ENCODE measurements at regions not wholly inside any gene's neighbourhood (a gene's known extent, or its start where the extent isn't known, plus 50 kb on each side); places are given as distances from the start of the nearest gene placed in this dataset.
A peak's percentile ranks its signal among the peaks of the same experiment; 100 is the strongest.

DNA sequence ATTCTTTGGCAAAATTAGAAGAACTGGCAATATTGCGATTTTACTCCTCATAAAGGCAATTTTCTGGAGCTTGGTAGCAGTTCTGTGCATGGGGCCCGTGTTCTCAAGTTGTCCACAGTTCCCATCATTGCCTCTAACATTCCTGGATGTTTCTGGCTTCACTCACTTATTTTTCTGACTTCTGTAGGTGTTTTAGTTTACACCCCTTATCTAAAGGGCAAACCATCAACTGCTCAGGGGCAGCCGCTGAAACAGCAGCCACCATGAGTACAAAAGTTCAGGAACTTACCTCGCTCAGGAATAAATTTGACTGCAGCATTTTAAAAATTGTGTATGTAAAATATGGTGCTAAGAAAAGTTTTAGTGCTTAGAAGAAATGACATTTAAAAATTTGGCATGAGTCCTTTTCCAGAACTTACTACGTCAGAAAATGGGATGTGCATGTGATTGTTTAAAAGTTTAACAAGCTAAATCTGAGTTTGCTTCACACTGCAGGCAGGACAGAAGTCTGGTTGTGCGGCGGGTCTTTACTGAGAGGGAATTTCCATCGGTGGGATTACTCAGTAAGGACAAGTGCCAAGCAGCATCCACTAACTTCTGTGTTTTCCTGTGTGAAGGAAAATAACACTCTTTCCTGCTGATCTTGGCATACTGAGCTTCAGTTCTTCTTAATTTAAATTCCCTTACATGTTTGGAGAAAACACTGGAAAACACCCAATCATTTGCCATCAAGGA, 261.7 kb downstream of the MAT2B start:
- H3K27ac ChIP-seq (ENCODE audit: low read depth, low read length): no peak overlapping the region
- H3K4me3 ChIP-seq (ENCODE audit: insufficient read depth, low read length): no peak overlapping the region
- peaks cover 3% of the 10 kb centered on the region for H3K4me1 ChIP-seq (ENCODE audit: insufficient read depth, low read length)
- peak overlapping the region; percentile 4 for H2AFZ ChIP-seq (ENCODE audit: low read length)
- no peaks in the 10 kb centered on the region for H3K79me2 ChIP-seq (ENCODE audit: insufficient read depth, low read length)
- H3K9me3 ChIP-seq (ENCODE audit: low read depth, low read length): no peaks in the 10 kb centered on the region
- no peaks in the 10 kb centered on the region for H3K36me3 ChIP-seq (ENCODE audit: insufficient read depth, low read length)
- H4K20me1 ChIP-seq (ENCODE audit: insufficient read depth, low read length): no peaks in the 10 kb centered on the region
- DNase-seq (ENCODE audit: insufficient read length, low spot score, missing footprints): no peak
- H3K27me3 ChIP-seq (ENCODE audit: insufficient read depth, low read length): peaks cover 6% of the 10 kb centered on the region
- TF ChIP-seq, protein P1, sequence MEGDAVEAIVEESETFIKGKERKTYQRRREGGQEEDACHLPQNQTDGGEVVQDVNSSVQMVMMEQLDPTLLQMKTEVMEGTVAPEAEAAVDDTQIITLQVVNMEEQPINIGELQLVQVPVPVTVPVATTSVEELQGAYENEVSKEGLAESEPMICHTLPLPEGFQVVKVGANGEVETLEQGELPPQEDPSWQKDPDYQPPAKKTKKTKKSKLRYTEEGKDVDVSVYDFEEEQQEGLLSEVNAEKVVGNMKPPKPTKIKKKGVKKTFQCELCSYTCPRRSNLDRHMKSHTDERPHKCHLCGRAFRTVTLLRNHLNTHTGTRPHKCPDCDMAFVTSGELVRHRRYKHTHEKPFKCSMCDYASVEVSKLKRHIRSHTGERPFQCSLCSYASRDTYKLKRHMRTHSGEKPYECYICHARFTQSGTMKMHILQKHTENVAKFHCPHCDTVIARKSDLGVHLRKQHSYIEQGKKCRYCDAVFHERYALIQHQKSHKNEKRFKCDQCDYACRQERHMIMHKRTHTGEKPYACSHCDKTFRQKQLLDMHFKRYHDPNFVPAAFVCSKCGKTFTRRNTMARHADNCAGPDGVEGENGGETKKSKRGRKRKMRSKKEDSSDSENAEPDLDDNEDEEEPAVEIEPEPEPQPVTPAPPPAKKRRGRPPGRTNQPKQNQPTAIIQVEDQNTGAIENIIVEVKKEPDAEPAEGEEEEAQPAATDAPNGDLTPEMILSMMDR (IDR thresholded peaks at IDR 0.05; ENCODE audit: extremely low read depth, low read depth, low read length): no peak
- no peak overlapping the region for H3K4me2 ChIP-seq (ENCODE audit: insufficient read depth, low read length)

DNA sequence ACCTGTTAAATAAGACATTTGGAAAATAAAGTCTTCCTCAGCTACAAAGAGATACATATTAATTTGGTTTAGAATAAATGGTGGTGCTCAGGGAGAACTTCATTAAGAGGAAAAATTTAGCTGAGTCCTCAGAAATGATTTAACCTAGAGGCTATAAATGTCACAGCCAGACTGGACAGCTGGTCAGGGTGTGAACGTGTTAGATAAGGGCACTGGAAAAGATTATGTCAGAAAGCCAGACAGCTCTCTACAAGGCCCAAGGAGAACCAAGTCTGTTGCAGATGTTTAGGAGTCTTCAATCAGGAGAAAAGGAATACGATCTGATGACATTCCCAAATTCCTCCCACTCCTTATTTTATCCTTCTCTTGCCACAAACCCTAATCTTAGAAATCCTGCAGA, 265.2 kb downstream of the MAT2B start:
- Histone ChIP-seq H3K36me3 (ENCODE audit: insufficient read depth, low read length) (no peaks in the 10 kb centered on the region), H3K4me2 (ENCODE audit: insufficient read depth, low read length) (no peak overlapping the region), H2AFZ (ENCODE audit: low read length) (no peak overlapping the region), H3K4me1 (ENCODE audit: insufficient read depth, low read length) (peaks cover 3% of the 10 kb centered on the region), H3K4me3 (ENCODE audit: insufficient read depth, low read length) (no peak overlapping the region), H3K27ac (ENCODE audit: low read depth, low read length) (no peak overlapping the region), H4K20me1 (ENCODE audit: insufficient read depth, low read length) (no peaks in the 10 kb centered on the region), H3K79me2 (ENCODE audit: insufficient read depth, low read length) (no peaks in the 10 kb centered on the region), H3K27me3 (ENCODE audit: insufficient read depth, low read length) (peaks cover 6% of the 10 kb centered on the region), H3K9me3 (ENCODE audit: low read depth, low read length) (no peaks in the 10 kb centered on the region)
- TF ChIP-seq, protein P1 (IDR thresholded peaks at IDR 0.05; ENCODE audit: extremely low read depth, low read depth, low read length): no peak
- no peak for DNase-seq (ENCODE audit: insufficient read length, low spot score, missing footprints)

DNA sequence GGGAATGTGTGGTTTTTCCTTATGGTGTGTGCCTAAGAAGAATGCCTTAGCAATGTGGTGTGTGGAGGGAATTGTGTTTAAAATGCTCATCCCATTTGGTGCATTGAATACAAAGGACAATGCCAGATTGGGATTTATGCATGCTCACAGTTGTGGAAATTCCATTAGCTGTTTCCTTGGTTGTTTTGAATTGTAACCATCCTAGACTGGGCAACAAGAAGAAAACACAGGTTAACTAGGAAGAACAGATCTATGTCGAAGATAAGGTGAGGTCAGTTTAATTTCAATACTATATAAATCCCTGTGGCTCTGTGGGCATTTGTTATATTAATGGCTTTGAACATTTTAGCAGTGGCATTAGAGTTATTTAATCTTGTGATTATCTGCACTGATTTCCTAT, 266.8 kb downstream of the MAT2B start:
- DNase-seq (ENCODE audit: insufficient read length, low spot score, missing footprints): no peak
- H2AFZ ChIP-seq (ENCODE audit: low read length): peak overlapping the region; percentile 4
- H3K79me2 ChIP-seq (ENCODE audit: insufficient read depth, low read length): no peaks in the 10 kb centered on the region
- TF ChIP-seq, protein P1 (IDR thresholded peaks at IDR 0.05; ENCODE audit: extremely low read depth, low read depth, low read length): no peak
- H3K9me3 ChIP-seq (ENCODE audit: low read depth, low read length): no peaks in the 10 kb centered on the region
- no peaks in the 10 kb centered on the region for H3K36me3 ChIP-seq (ENCODE audit: insufficient read depth, low read length)
- H4K20me1 ChIP-seq (ENCODE audit: insufficient read depth, low read length): no peaks in the 10 kb centered on the region
- H3K4me2 ChIP-seq (ENCODE audit: insufficient read depth, low read length): peak overlapping the region; percentile 48
- peaks cover 3% of the 10 kb centered on the region for H3K4me1 ChIP-seq (ENCODE audit: insufficient read depth, low read length)
- peaks cover 6% of the 10 kb centered on the region for H3K27me3 ChIP-seq (ENCODE audit: insufficient read depth, low read length)
- no peak overlapping the region for H3K27ac ChIP-seq (ENCODE audit: low read depth, low read length)
- H3K4me3 ChIP-seq (ENCODE audit: insufficient read depth, low read length): no peak overlapping the region

DNA sequence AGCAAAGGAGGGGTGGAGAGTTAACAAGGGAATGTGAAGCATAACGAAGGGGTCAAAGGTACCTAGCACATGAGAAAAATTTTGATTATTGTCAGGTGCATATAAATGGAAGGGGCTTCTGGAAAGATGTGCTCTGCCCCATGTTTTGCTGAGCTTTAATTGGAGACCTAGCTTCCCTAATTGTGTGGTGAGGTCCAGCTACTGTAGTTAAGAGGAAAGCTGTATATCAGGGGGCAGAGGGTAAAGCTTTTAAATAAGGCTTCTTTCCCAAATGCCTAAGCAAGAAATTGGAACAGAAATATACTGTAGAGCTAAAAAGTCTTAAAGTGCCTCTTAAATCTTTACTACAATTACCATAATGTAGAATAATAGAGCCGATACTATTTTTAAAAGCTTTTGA, 267.2 kb downstream of the MAT2B start:
- Histone ChIP-seq H3K4me1 (ENCODE audit: insufficient read depth, low read length) (peaks cover 3% of the 10 kb centered on the region), H3K4me2 (ENCODE audit: insufficient read depth, low read length) (no peak overlapping the region), H3K27me3 (ENCODE audit: insufficient read depth, low read length) (peaks cover 5% of the 10 kb centered on the region), H3K79me2 (ENCODE audit: insufficient read depth, low read length) (no peaks in the 10 kb centered on the region), H3K27ac (ENCODE audit: low read depth, low read length) (no peak overlapping the region), H4K20me1 (ENCODE audit: insufficient read depth, low read length) (no peaks in the 10 kb centered on the region), H2AFZ (ENCODE audit: low read length) (no peak overlapping the region), H3K9me3 (ENCODE audit: low read depth, low read length) (no peaks in the 10 kb centered on the region), H3K36me3 (ENCODE audit: insufficient read depth, low read length) (no peaks in the 10 kb centered on the region), H3K4me3 (ENCODE audit: insufficient read depth, low read length) (no peak overlapping the region)
- TF ChIP-seq, protein P1 (IDR thresholded peaks at IDR 0.05; ENCODE audit: extremely low read depth, low read depth, low read length): no peak
- no peak for DNase-seq (ENCODE audit: insufficient read length, low spot score, missing footprints)
